GM18907 (cell line): ENCODE measurements at regions not wholly inside any gene's neighbourhood (a gene's known extent, or its start where the extent isn't known, plus 50 kb on each side); places are given as distances from the start of the nearest gene placed in this dataset.
"Not testable (repeated sequence)": the region's sequence is repeated elsewhere in the genome, so short reads cannot be mapped to it uniquely, and the experiment has no call there.

Source experiments
- ATAC-seq: cut with Tn5 transposase; IDR thresholded peaks from one replicate; pipeline ENCODE4 v1.9.1; 2021; ENCODE audit warnings: mild to moderate bottlenecking, moderate library complexity; ENCODE audit not compliant: unreplicated experiment

GRCh38 chr17:445839-446238 lies 93.2 kb upstream of the RPH3AL start, which contains the start of gene RFLNB:
Gene RFLNB (minus strand): TSS chr17:445939.
- not testable (repeated sequence) for ATAC-seq

- ATAC-seq = no peak
Observed at GRCh38 chr17:444879-445454, 92.4 kb upstream of the RPH3AL start.

- no peak for ATAC-seq
Observed at GRCh38 chr17:443109-443508, 90.5 kb upstream of the RPH3AL start.

GRCh38 chr17:441155-441950 lies 88.7 kb upstream of the RPH3AL start:
- ATAC-seq = no peak

GRCh38 chr17:438191-438590 lies 85.6 kb upstream of the RPH3AL start:
- no peak for ATAC-seq

- ATAC-seq = no peak
Observed at GRCh38 chr17:437545-437944, 84.9 kb upstream of the RPH3AL start.

GRCh38 chr17:436571-436970 lies 84.0 kb upstream of the RPH3AL start:
- no peak for ATAC-seq

- ATAC-seq = not testable (repeated sequence)
Observed at GRCh38 chr17:432471-432870, 79.9 kb upstream of the RPH3AL start.

GRCh38 chr17:431494-431893 lies 78.9 kb upstream of the RPH3AL start:
- ATAC-seq = no peak

- no peak for ATAC-seq
Observed at GRCh38 chr17:429589-429988, 77.0 kb upstream of the RPH3AL start.

GRCh38 chr17:428414-428813 lies 75.8 kb upstream of the RPH3AL start:
- ATAC-seq = no peak

GRCh38 chr17:427891-428290 lies 75.3 kb upstream of the RPH3AL start:
- ATAC-seq = no peak

- ATAC-seq = no peak
Observed at GRCh38 chr17:427327-427726, 74.7 kb upstream of the RPH3AL start.

- no peak for ATAC-seq
Observed at GRCh38 chr17:422196-422930, 69.8 kb upstream of the RPH3AL start.

GRCh38 chr17:420479-421175 lies 68.0 kb upstream of the RPH3AL start:
- ATAC-seq = no peak

- no peak for ATAC-seq
Observed at GRCh38 chr17:419073-419735, 66.6 kb upstream of the RPH3AL start.

GRCh38 chr17:418421-418751 lies 65.8 kb upstream of the RPH3AL start:
- no peak for ATAC-seq

GRCh38 chr17:417691-418420 lies 65.2 kb upstream of the RPH3AL start:
- no peak for ATAC-seq

GRCh38 chr17:416293-417206 lies 63.9 kb upstream of the RPH3AL start:
- peak; percentile 62 for ATAC-seq
